Gastroesophageal sphincter (tissue), 3 donors: ENCODE measurements at regions not wholly inside any gene's neighbourhood (a gene's known extent, or its start where the extent isn't known, plus 50 kb on each side); places are given as distances from the start of the nearest gene placed in this dataset.

Experiments used
- CTCF ChIP-seq, 4 experiments: fragments of 200-600 bp in 2 of 4; fragments of 450-650 bp in 2 of 4; sonication (generic) in 1 of 4; IDR thresholded peaks; one replicate each; pipeline ENCODE4 v1.5.1; 2017 to 2019; ENCODE audit warnings: antibody characterized with exemption in 4 of 4, mild to moderate bottlenecking in 2 of 4, moderate library complexity in 2 of 4
- EP300 ChIP-seq: sonication (generic); formaldehyde crosslinking; IDR thresholded peaks from one replicate; pipeline ENCODE4 v1.6.1; 2017; ENCODE audit warnings: antibody characterized with exemption, mild to moderate bottlenecking
- POLR2A ChIP-seq, 2 donors: fragments of 450-650 bp; IDR thresholded peaks; one replicate each; pipeline ENCODE4 v1.6.1; 2017; ENCODE audit warnings: antibody characterized with exemption in 2 of 2, mild to moderate bottlenecking in 2 of 2, moderate library complexity in 1 of 2
- POLR2AphosphoS5 ChIP-seq: sonication (generic); formaldehyde crosslinking; IDR thresholded peaks from one replicate; pipeline ENCODE4 v1.6.1; 2017; ENCODE audit warnings: antibody characterized with exemption

- TF ChIP-seq CTCF (IDR thresholded peaks at IDR 0.05), result no peak
- TF ChIP-seq POLR2A (IDR thresholded peaks at IDR 0.05), result no peak
- TF ChIP-seq POLR2AphosphoS5, result no peak
- TF ChIP-seq EP300, result no peak
Observed at GRCh38 chr7:51472873-51473272, 156.3 kb upstream of the COBL start.
